ES-I3 (cell line): ENCODE measurements at regions not wholly inside any gene's neighbourhood (a gene's known extent, or its start where the extent isn't known, plus 50 kb on each side); places are given as distances from the start of the nearest gene placed in this dataset.

ENCODE experiments used
- H3K36me3 ChIP-seq: 2 replicates; pipeline ENCODE4 v1.6.1; 2013; ENCODE audit warnings: mild to moderate bottlenecking, low read length, control low read depth, moderate library complexity; ENCODE audit not compliant: insufficient read depth
- H3K4me1 ChIP-seq: 2 replicates; pipeline ENCODE4 v1.6.1; 2013; ENCODE audit warnings: mild to moderate bottlenecking, control low read depth, low read length; ENCODE audit not compliant: insufficient read depth
- H3K9ac ChIP-seq: 2 replicates; pipeline ENCODE4 v1.6.1; 2013; ENCODE audit warnings: low read depth, mild to moderate bottlenecking, low read length, moderate library complexity
- H3K9me3 ChIP-seq: 2 replicates; pipeline ENCODE4 v1.6.1; 2013; ENCODE audit warnings: mild to moderate bottlenecking, low read length, moderate library complexity; ENCODE audit not compliant: control insufficient read depth, insufficient read depth

- Histone ChIP-seq H3K9ac (no peak overlapping the region), H3K4me1 (peaks cover 14% of the 10 kb centered on the region), H3K9me3 (no peaks in the 10 kb centered on the region)
Measured at GRCh38 chrX:129139837-129140598, 383.3 kb downstream of the SMARCA1 start.

GRCh38 chrX:129125122-129125914, 398.0 kb downstream of the SMARCA1 start:
- H3K36me3 ChIP-seq, result no peaks in the 10 kb centered on the region; the same call in 1 of the 2 replicates
- H3K9ac ChIP-seq, result no peak overlapping the region
- H3K4me1 ChIP-seq, result no peaks in the 10 kb centered on the region
- no peaks in the 10 kb centered on the region; the same call in 1 of the 2 replicates for H3K9me3 ChIP-seq

More at GRCh38 chrX:129139837-129140598, 383.3 kb downstream of the SMARCA1 start:
- no peaks in the 10 kb centered on the region for H3K36me3 ChIP-seq

DNA sequence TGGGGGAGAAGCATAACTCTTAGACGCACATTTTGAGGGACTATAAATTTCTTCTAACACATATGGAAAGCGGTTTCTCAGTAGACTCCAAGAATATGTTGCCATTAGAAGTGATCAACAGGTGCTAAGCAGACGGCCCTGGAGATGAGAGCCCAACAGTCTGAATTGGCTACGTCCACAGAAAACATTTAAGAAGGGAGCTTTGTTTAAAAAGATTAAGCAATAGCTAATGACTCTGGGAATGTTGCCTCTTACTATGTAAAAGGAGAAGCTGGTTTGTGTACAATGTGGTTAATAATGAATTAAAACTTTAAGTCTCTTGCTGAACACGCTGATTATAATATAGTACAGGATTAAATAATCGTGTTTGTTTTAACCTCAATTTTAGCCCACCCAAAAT, 399.5 kb downstream of the SMARCA1 start:
- no peaks in the 10 kb centered on the region for H3K4me1 ChIP-seq
- no peaks in the 10 kb centered on the region; the same call in 1 of the 2 replicates for H3K36me3 ChIP-seq
- H3K9ac ChIP-seq, result no peak overlapping the region
- H3K9me3 ChIP-seq, result no peaks in the 10 kb centered on the region; the same call in 1 of the 2 replicates

DNA sequence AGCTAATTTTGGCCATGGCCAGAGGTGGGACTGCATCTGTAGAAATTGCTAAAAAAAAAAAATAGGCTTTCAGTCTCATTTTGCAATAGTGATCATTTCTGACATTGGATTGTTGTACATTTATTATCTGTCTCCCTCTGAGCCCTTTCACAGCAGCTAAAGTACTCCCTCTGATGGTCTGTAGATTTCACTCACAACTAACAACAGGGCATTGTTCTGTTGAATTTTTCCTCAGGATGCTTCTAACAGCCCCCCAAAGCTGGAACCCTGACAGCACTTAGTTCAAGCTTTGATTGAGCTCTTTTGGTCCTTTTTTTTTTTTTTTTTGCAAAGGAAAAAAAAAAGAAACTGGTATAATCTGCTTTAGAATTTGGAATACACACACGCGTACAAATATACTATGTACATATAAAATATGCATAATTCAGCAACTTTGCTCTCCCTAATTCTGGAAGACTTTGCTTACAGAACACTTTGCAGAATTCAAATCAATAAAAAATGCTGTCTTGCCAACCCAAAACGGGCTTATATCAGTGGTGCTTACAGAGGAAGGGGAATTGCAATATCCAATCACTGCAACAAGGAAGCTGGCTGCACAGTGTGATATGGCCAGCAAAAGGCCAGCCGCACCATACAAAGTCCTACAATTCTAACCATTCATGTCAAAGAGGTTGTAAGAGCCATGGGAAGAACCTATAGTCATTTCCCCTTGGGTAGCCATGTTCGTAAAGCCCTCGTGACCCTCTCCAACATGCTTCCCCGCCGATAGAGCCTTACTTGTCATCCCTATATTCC, 406.4 kb downstream of the SMARCA1 start:
- no peaks in the 10 kb centered on the region; the same call in 1 of the 2 replicates for H3K4me1 ChIP-seq
- H3K9ac ChIP-seq, result no peak overlapping the region
- H3K36me3 ChIP-seq, result no peaks in the 10 kb centered on the region
- H3K9me3 ChIP-seq, result no peaks in the 10 kb centered on the region

DNA sequence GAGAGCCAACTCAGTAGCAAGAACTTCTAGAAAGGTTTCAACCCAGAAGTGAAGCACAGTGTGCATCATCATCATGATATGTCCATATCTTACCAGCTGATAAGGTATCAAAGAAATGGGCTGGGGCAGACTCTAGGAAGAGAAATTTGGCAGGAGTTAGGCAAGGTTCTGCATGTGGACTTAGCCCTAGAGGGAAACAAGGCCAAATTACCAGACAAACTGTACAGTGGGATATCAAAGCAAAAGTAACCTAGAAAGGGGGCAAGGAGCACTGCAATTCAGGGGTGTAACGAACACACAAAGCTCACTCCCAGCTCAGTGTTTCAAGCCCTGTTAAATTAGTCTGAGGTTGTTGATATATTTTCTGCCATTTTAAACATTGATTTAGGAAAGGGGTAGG, 407.4 kb downstream of the SMARCA1 start:
- Histone ChIP-seq H3K9me3 (no peaks in the 10 kb centered on the region), H3K9ac (no peak overlapping the region), H3K36me3 (no peaks in the 10 kb centered on the region), H3K4me1 (no peaks in the 10 kb centered on the region; the same call in 1 of the 2 replicates)

- Histone ChIP-seq H3K4me1 (no peaks in the 10 kb centered on the region; the same call in 1 of the 2 replicates), H3K36me3 (no peaks in the 10 kb centered on the region), H3K9ac (no peak overlapping the region), H3K9me3 (no peaks in the 10 kb centered on the region)
Measured at GRCh38 chrX:129115104-129115503, 408.2 kb downstream of the SMARCA1 start.

- no peak overlapping the region for H3K9ac ChIP-seq
Measured at GRCh38 chrX:129111081-129111798, 412.1 kb downstream of the SMARCA1 start.

DNA sequence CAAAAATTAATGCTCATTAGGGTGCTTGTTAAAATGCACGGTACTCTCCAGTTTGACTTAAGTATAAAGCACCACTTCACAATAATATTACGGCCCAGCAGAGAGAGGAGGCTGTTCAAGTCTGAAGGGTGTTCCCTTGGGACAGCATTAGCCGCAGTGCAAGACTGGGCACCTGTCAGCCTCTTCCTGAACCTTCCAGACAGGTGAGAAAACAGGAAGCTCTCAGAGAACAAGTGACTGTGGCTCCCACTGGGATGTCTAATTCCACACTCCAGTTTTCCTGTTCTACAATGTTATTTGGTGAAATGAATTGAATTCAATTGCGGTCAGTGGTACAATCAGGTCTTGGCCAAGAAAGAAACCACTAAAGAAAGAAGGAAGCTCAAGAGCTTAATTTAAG, 414.4 kb downstream of the SMARCA1 start:
- Histone ChIP-seq H3K9me3 (no peaks in the 10 kb centered on the region), H3K4me1 (no peaks in the 10 kb centered on the region), H3K9ac (no peak overlapping the region), H3K36me3 (no peaks in the 10 kb centered on the region)

More at GRCh38 chrX:129111081-129111798, 412.1 kb downstream of the SMARCA1 start:
- no peaks in the 10 kb centered on the region for H3K36me3 ChIP-seq
- no peaks in the 10 kb centered on the region for H3K4me1 ChIP-seq
- no peaks in the 10 kb centered on the region for H3K9me3 ChIP-seq

GRCh38 chrX:129099207-129099606, 424.1 kb downstream of the SMARCA1 start:
- no peak overlapping the region for H3K9ac ChIP-seq
- no peaks in the 10 kb centered on the region for H3K36me3 ChIP-seq
- no peaks in the 10 kb centered on the region; the same call in 1 of the 2 replicates for H3K9me3 ChIP-seq
- H3K4me1 ChIP-seq, result peaks cover 36% of the 10 kb centered on the region

- Histone ChIP-seq H3K4me1 (peaks cover 43% of the 10 kb centered on the region), H3K36me3 (no peaks in the 10 kb centered on the region), H3K9me3 (no peaks in the 10 kb centered on the region; the same call in 1 of the 2 replicates), H3K9ac (no peak overlapping the region)
Measured at GRCh38 chrX:129097668-129098067, 425.6 kb downstream of the SMARCA1 start.

DNA sequence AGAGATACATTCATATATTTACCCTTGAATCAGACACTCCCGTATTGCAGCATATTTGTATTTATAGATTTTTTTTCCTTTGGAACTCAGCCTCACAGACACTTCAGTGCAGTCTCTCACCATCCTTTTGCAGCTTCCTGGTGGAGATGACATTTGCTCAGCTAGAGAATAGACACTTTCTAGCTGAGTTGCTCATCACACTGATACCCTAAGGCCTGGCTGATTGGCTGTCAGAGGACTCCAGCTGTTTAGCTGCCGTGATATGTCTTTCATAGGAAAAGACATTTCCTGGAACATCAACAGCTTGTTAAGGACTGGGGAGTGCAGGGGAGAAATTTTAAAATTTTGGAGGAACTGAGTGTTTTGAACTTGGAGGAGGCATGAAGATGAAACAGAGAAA, 429.6 kb downstream of the SMARCA1 start:
- Histone ChIP-seq H3K4me1 (peaks cover 55% of the 10 kb centered on the region), H3K9ac (no peak overlapping the region), H3K36me3 (no peaks in the 10 kb centered on the region), H3K9me3 (no peaks in the 10 kb centered on the region)

GRCh38 chrX:129092757-129093156, 430.5 kb downstream of the SMARCA1 start:
- Histone ChIP-seq H3K36me3 (no peaks in the 10 kb centered on the region), H3K9me3 (no peaks in the 10 kb centered on the region), H3K9ac (no peak overlapping the region), H3K4me1 (peaks cover 52% of the 10 kb centered on the region)

- H3K9ac ChIP-seq, result no peak overlapping the region
- H3K4me1 ChIP-seq, result peaks cover 52% of the 10 kb centered on the region
- H3K9me3 ChIP-seq, result no peaks in the 10 kb centered on the region
- H3K36me3 ChIP-seq, result no peaks in the 10 kb centered on the region
Measured at GRCh38 chrX:129092242-129092641, 431.0 kb downstream of the SMARCA1 start.
